ENCODE measurements at regions not wholly inside any gene's neighbourhood (a gene's known extent, or its start where the extent isn't known, plus 50 kb on each side); places are given as distances from the start of the nearest gene placed in this dataset.
"Not testable (repeated sequence)": the region's sequence is repeated elsewhere in the genome, so short reads cannot be mapped to it uniquely, and the experiment has no call there.

GRCh38 chr9:102385620-102386019, 609.5 kb upstream of the CYLC2 start:
- not testable (repeated sequence) for TF ChIP-seq CTCF, POLR2A (IDR thresholded peaks at IDR 0.05)

Data from transverse colon (tissue), 3 donors.